PC-3 (cell line): ENCODE measurements at regions not wholly inside any gene's neighbourhood (a gene's known extent, or its start where the extent isn't known, plus 50 kb on each side); places are given as distances from the start of the nearest gene placed in this dataset.
"Not testable (repeated sequence)": the region's sequence is repeated elsewhere in the genome, so short reads cannot be mapped to it uniquely, and the experiment has no call there.

Experiments used
- ATAC-seq: fragments of 200-7000 bp; cut with Tn5 transposase; 2 replicates; pipeline ENCODE4 v1.9.1; 2020; ENCODE audit warnings: mild to moderate bottlenecking, moderate library complexity
- BruUV-seq: library from RNA; stranded (reverse); fragments of 400-500 nt; replicated peaks from 2 replicates; lab custom pipeline; 2021; lab: Mats Ljungman, UMichigan
- CTCF ChIA-PET: fragments of 300-600 bp; sonication (Branson Sonifier 250); formaldehyde crosslinking; loops from one replicate; lab custom pipeline; 2022; ENCODE audit warnings: antibody characterized with exemption; lab: Charles Lee
- POLR2A ChIA-PET: fragments of 300-600 bp; sonication (Branson Sonifier 250); formaldehyde crosslinking; loops from one replicate; lab custom pipeline; 2022; ENCODE audit warnings: antibody characterized with exemption; ENCODE audit not compliant: unreplicated experiment; lab: Charles Lee
- DNase-seq: peaks from one replicate; pipeline ENCODE4 v3.0.0-alpha.2; 2015
- H2AFZ ChIP-seq: fragments of 300-600 bp; sonication (generic); 2 replicates; pipeline ENCODE4 v1.6.0; 2016; ENCODE audit warnings: antibody characterized with exemption, low read length
- H3F3A ChIP-seq: fragments of 300-600 bp; sonication (generic); one replicate; pipeline ENCODE4 v1.6.0; 2017; ENCODE audit warnings: antibody characterized with exemption, low read length, control low read depth, mild to moderate bottlenecking; ENCODE audit not compliant: unreplicated experiment
- H3K27ac ChIP-seq: fragments of 300-600 bp; sonication (generic); 2 replicates; pipeline ENCODE4 v1.5.1; 2016; ENCODE audit warnings: mild to moderate bottlenecking, low read length
- H3K27me3 ChIP-seq: fragments of 300-600 bp; sonication (generic); 2 replicates; pipeline ENCODE4 v1.6.1; 2016; ENCODE audit warnings: low read length, mixed read lengths
- H3K36me3 ChIP-seq: fragments of 300-600 bp; sonication (generic); 2 replicates; pipeline ENCODE4 v1.6.1; 2016; ENCODE audit warnings: low read depth, mixed run types, low read length, mixed read lengths
- H3K4me1 ChIP-seq: fragments of 300-600 bp; sonication (generic); 2 replicates; pipeline ENCODE4 v1.5.1; 2016; ENCODE audit warnings: low read length; ENCODE audit not compliant: insufficient read depth
- H3K4me2 ChIP-seq: fragments of 300-600 bp; sonication (generic); 2 replicates; pipeline ENCODE4 v1.6.0; 2016; ENCODE audit warnings: low read length
- H3K4me3 ChIP-seq: fragments of 300-600 bp; sonication (generic); 2 replicates; pipeline ENCODE4 v1.5.1; 2016; ENCODE audit warnings: mild to moderate bottlenecking, low read length, mixed read lengths
- H3K79me2 ChIP-seq: fragments of 300-600 bp; sonication (generic); 2 replicates; pipeline ENCODE4 v1.6.1; 2017; ENCODE audit warnings: low read length, mixed read lengths
- H3K9ac ChIP-seq: fragments of 300-600 bp; sonication (generic); 2 replicates; pipeline ENCODE4 v1.6.0; 2016; ENCODE audit warnings: mild to moderate bottlenecking, low read length
- H3K9me2 ChIP-seq: fragments of 300-600 bp; sonication (generic); replicated peaks from 2 replicates; pipeline ENCODE4 v1.6.1; 2016; ENCODE audit warnings: mixed run types, low read length, mixed read lengths
- H3K9me3 ChIP-seq: fragments of 300-600 bp; sonication (generic); 2 replicates; pipeline ENCODE4 v1.6.1; 2016; ENCODE audit warnings: low read length, mixed read lengths
- H4K20me1 ChIP-seq: fragments of 300-600 bp; sonication (generic); 2 replicates; pipeline ENCODE4 v1.6.1; 2016; ENCODE audit warnings: low read length, mixed read lengths
- CTCF ChIP-seq: fragments of 300-600 bp; sonication (generic); conservative IDR thresholded peaks from 2 replicates; pipeline ENCODE4 v1.5.1; 2017; ENCODE audit warnings: antibody characterized with exemption, low read depth, mild to moderate bottlenecking, low read length
- EZH2 ChIP-seq: fragments of 300-600 bp; sonication (generic); IDR thresholded peaks from one replicate; pipeline ENCODE4 v1.6.1; 2017; ENCODE audit warnings: antibody characterized with exemption, mild to moderate bottlenecking, low read length; ENCODE audit not compliant: unreplicated experiment
- EZH2phosphoT487 ChIP-seq: fragments of 300-600 bp; sonication (generic); IDR thresholded peaks from 2 replicates; pipeline ENCODE4 v1.6.1; 2018; ENCODE audit warnings: mild to moderate bottlenecking, antibody characterized with exemption, low read length, borderline replicate concordance
- intact Hi-C: fragments of 100-400 bp; cut with micrococcal nuclease; formaldehyde crosslinking; loops from 2 replicates; pipeline ENCODE4 v1.9.0; 2023

- no peak for TF ChIP-seq CTCF
- TF ChIP-seq EZH2phosphoT487: no peak
- TF ChIP-seq EZH2: no peak
- CTCF ChIA-PET: no interaction called here
- DNase-seq (peak; percentile 57), ATAC-seq (peak; percentile 71)
- Histone ChIP-seq H3F3A (no peaks in the 10 kb centered on the region), H3K4me2 (no peak overlapping the region), H3K27me3 (no peaks in the 10 kb centered on the region), H3K4me3 (no peak overlapping the region), H2AFZ (no peak overlapping the region), H4K20me1 (no peaks in the 10 kb centered on the region), H3K27ac (peak overlapping the region; percentile 29; the same call in 1 of the 2 replicates), H3K36me3 (no peaks in the 10 kb centered on the region), H3K79me2 (no peaks in the 10 kb centered on the region), H3K9me2 (no peaks in the 10 kb centered on the region), H3K4me1 (peaks cover 9% of the 10 kb centered on the region), H3K9ac (no peak overlapping the region), H3K9me3 (no peaks in the 10 kb centered on the region)
- BruUV-seq: no TSS peak
- POLR2A ChIA-PET: no interaction called here
- intact Hi-C loops: no loop called here
Observed at GRCh38 chr4:43651991-43652390, 759.5 kb downstream of the GRXCR1 start.

DNA sequence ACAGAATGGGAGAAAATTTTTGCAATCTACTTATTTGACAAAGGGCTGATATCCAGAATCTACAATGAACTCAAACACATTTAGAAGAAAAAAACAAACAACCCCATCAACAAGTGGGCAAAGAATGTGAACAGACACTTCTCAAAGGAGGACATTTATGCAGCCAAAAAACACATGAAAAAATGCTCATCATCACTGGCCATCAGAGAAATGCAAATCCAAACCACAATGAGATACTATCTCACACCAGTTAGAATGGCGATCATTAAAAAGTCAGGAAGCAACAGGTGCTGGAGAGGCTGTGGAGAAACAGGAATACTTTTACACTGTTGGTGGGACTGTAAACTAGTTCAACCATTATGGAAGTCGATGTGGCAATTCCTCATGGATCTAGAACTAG, 767.0 kb downstream of the GRXCR1 start:
- H3K9me3 ChIP-seq, H3F3A ChIP-seq, H3K4me2 ChIP-seq, POLR2A ChIA-PET, H3K36me3 ChIP-seq, CTCF ChIA-PET, H3K9ac ChIP-seq, H4K20me1 ChIP-seq, H3K79me2 ChIP-seq, H2AFZ ChIP-seq, H3K9me2 ChIP-seq, BruUV-seq, intact Hi-C loops, H3K4me3 ChIP-seq, ATAC-seq, H3K4me1 ChIP-seq, H3K27ac ChIP-seq, H3K27me3 ChIP-seq, DNase-seq: not testable (repeated sequence)

DNA sequence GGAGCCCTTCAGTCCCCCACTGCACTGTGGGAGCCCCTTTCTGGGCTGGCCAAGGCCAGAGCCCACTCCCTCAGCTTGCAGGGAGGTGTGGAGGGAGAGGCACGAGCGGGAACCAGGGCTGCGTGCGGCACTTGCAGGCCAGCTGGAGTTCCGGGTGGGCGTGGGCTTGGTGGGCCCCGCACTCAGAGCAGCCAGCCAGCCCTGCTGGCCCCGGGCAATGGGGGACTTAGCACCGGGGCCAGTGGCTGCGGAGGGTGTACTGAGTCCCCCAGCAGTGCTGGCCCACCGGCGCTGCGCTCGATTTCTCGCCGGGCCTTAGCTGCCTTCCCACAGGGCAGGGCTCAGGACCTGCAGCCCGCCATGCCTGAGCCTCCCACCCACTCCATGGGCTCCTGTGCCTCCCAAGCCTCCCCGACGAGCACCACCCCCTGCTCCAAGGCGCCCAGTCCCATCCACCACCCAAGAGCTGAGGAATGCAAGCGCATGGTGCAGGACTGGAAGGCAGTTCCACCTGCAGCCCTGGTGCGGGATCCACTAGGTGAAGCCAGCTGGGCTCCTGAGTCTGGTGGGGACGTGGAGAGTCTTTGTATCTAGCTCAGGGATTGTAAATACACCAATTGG, 776.2 kb downstream of the KCTD8 start:
- H3K27ac ChIP-seq, POLR2A ChIA-PET, intact Hi-C loops, ATAC-seq, H3K27me3 ChIP-seq, H3K36me3 ChIP-seq, H3K9me3 ChIP-seq, H3F3A ChIP-seq, CTCF ChIA-PET, H2AFZ ChIP-seq, H3K4me3 ChIP-seq, H3K4me2 ChIP-seq, H3K4me1 ChIP-seq, BruUV-seq, H3K9ac ChIP-seq, DNase-seq, H3K9me2 ChIP-seq, H3K79me2 ChIP-seq, H4K20me1 ChIP-seq: not testable (repeated sequence)

DNA sequence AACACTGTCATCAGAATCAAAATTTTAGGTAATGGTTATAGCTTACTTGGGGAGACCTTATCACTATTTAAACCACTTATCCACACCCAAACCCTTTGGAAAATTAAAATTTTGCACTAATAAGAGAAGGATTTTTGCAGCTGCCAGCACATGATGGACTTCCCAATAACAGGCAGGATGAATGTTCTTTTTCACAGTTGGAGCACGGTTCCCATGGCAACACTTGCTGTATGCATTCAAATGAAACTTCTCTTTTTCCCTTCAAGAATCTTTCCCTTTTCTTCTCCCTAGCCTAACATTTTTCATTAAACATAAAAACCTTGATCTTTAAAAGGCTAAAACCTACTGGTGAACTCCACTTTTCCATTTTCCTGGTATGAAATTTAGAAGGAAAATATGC, 768.2 kb downstream of the KCTD8 start:
- H3K9me2 ChIP-seq: no peaks in the 10 kb centered on the region
- BruUV-seq: no TSS peak
- H3K27me3 ChIP-seq: no peaks in the 10 kb centered on the region
- no peak for ATAC-seq
- TF ChIP-seq EZH2 (no peak), EZH2phosphoT487 (no peak), CTCF (no peak)
- ChIA-PET CTCF (no interaction called here), POLR2A (no interaction called here)
- H3K27ac ChIP-seq: no peak overlapping the region
- no peak for DNase-seq
- H3K4me2 ChIP-seq: no peak overlapping the region
- no peaks in the 10 kb centered on the region for H3K4me1 ChIP-seq
- no peak overlapping the region for H3K9ac ChIP-seq
- intact Hi-C loops: no loop called here
- no peaks in the 10 kb centered on the region for H4K20me1 ChIP-seq
- H3F3A ChIP-seq: no peaks in the 10 kb centered on the region
- no peak overlapping the region for H3K4me3 ChIP-seq
- no peak overlapping the region for H2AFZ ChIP-seq
- H3K79me2 ChIP-seq: no peaks in the 10 kb centered on the region
- no peaks in the 10 kb centered on the region for H3K36me3 ChIP-seq
- H3K9me3 ChIP-seq: no peaks in the 10 kb centered on the region
